GM21529 (cell line): ENCODE measurements at regions not wholly inside any gene's neighbourhood (a gene's known extent, or its start where the extent isn't known, plus 50 kb on each side); places are given as distances from the start of the nearest gene placed in this dataset.
"Not testable (repeated sequence)": the region's sequence is repeated elsewhere in the genome, so short reads cannot be mapped to it uniquely, and the experiment has no call there.

Experiments
- ATAC-seq: cut with Tn5 transposase; IDR thresholded peaks from one replicate; pipeline ENCODE4 v1.9.1; 2021; ENCODE audit not compliant: unreplicated experiment

- no peak for ATAC-seq
Observed at GRCh38 chr17:16870253-16871245, 101.4 kb downstream of the TNFRSF13B start.

GRCh38 chr17:16869531-16870252 is 102.2 kb downstream of the TNFRSF13B start:
- not testable (repeated sequence) for ATAC-seq

- not testable (repeated sequence) for ATAC-seq
Observed at GRCh38 chr17:16868616-16869015, 103.3 kb downstream of the TNFRSF13B start.

- not testable (repeated sequence) for ATAC-seq
Observed at GRCh38 chr17:16867545-16867944, 104.4 kb downstream of the TNFRSF13B start.

- not testable (repeated sequence) for ATAC-seq
Observed at GRCh38 chr17:16866841-16867240, 105.1 kb downstream of the TNFRSF13B start.

- no peak for ATAC-seq
Observed at GRCh38 chr17:16866436-16866835, 105.5 kb downstream of the TNFRSF13B start.

- not testable (repeated sequence) for ATAC-seq
Observed at GRCh38 chr17:16865704-16866103, 106.2 kb downstream of the TNFRSF13B start.

- not testable (repeated sequence) for ATAC-seq
Observed at GRCh38 chr17:16865077-16865613, 106.8 kb downstream of the TNFRSF13B start.

GRCh38 chr17:16864462-16865076 is 107.3 kb downstream of the TNFRSF13B start:
- not testable (repeated sequence) for ATAC-seq

GRCh38 chr17:16861152-16861551 is 110.8 kb downstream of the TNFRSF13B start:
- ATAC-seq: not testable (repeated sequence)

GRCh38 chr17:16860467-16860866 is 111.5 kb downstream of the TNFRSF13B start:
- not testable (repeated sequence) for ATAC-seq

- not testable (repeated sequence) for ATAC-seq
Observed at GRCh38 chr17:16859515-16859914, 112.4 kb downstream of the TNFRSF13B start.

- not testable (repeated sequence) for ATAC-seq
Observed at GRCh38 chr17:16857746-16858145, 114.2 kb downstream of the TNFRSF13B start.

- not testable (repeated sequence) for ATAC-seq
Observed at GRCh38 chr17:16856846-16857245, 115.1 kb downstream of the TNFRSF13B start.

GRCh38 chr17:16856171-16856570 is 115.7 kb downstream of the TNFRSF13B start:
- not testable (repeated sequence) for ATAC-seq

GRCh38 chr17:16854636-16855035 is 117.3 kb downstream of the TNFRSF13B start:
- ATAC-seq: not testable (repeated sequence)

- ATAC-seq: no peak
Observed at GRCh38 chr17:16853661-16854320, 118.1 kb downstream of the TNFRSF13B start.

GRCh38 chr17:16849861-16850260 is 122.1 kb downstream of the TNFRSF13B start:
- ATAC-seq: not testable (repeated sequence)

GRCh38 chr17:16848997-16849396 is 122.9 kb downstream of the TNFRSF13B start:
- ATAC-seq: not testable (repeated sequence)

GRCh38 chr17:16845098-16845497 is 126.8 kb downstream of the TNFRSF13B start:
- ATAC-seq: not testable (repeated sequence)
